GM23338 (cell line): ENCODE measurements at regions not wholly inside any gene's neighbourhood (a gene's known extent, or its start where the extent isn't known, plus 50 kb on each side); places are given as distances from the start of the nearest gene placed in this dataset.

ENCODE experiments used
- ATAC-seq: fragments of 200-7000 bp; cut with Tn5 transposase; 3 replicates; pipeline ENCODE4 v1.9.1; 2020
- DNase-seq: peaks from one replicate; pipeline ENCODE4 v3.0.0-alpha.2; 2015; ENCODE audit warnings: low spot score
- H2AFZ ChIP-seq: fragments of 200-600 bp; sonication (generic); 2 replicates; pipeline ENCODE4 v1.8.0; 2016; ENCODE audit warnings: antibody characterized with exemption, mild to moderate bottlenecking, moderate library complexity
- H3F3A ChIP-seq: fragments of 200-600 bp; sonication (generic); replicated peaks from 2 replicates; pipeline ENCODE4 v1.8.0; 2017; ENCODE audit warnings: antibody characterized with exemption, mixed run types, low read depth
- H3K27ac ChIP-seq: fragments of 200-600 bp; sonication (generic); 2 replicates; pipeline ENCODE4 v1.6.1; 2016; ENCODE audit warnings: low read depth
- H3K27me3 ChIP-seq: fragments of 200-600 bp; sonication (generic); 2 replicates; pipeline ENCODE4 v1.8.0; 2016; ENCODE audit warnings: mild to moderate bottlenecking, mixed run types, moderate library complexity; ENCODE audit not compliant: insufficient read depth
- H3K36me3 ChIP-seq: fragments of 200-600 bp; sonication (generic); 2 replicates; pipeline ENCODE4 v1.8.0; 2016; ENCODE audit warnings: mild to moderate bottlenecking; ENCODE audit not compliant: insufficient read depth
- H3K4me1 ChIP-seq: fragments of 200-600 bp; sonication (generic); 2 replicates; pipeline ENCODE4 v1.8.0; 2016; ENCODE audit warnings: mild to moderate bottlenecking, moderate library complexity; ENCODE audit not compliant: insufficient read depth
- H3K4me2 ChIP-seq: fragments of 200-600 bp; sonication (generic); 2 replicates; pipeline ENCODE4 v1.7.1; 2017; ENCODE audit warnings: mixed run types
- H3K4me3 ChIP-seq: fragments of 200-600 bp; sonication (generic); 2 replicates; pipeline ENCODE4 v1.6.1; 2016; ENCODE audit warnings: mixed run types
- H3K79me2 ChIP-seq: fragments of 200-600 bp; sonication (generic); replicated peaks from 2 replicates; pipeline ENCODE4 v1.8.0; 2017; ENCODE audit warnings: mild to moderate bottlenecking; ENCODE audit not compliant: insufficient read depth
- H3K9me2 ChIP-seq: fragments of 200-600 bp; sonication (generic); 2 replicates; pipeline ENCODE4 v1.8.0; 2017; ENCODE audit not compliant: insufficient read depth
- H4K20me1 ChIP-seq: fragments of 200-600 bp; sonication (generic); replicated peaks from 2 replicates; pipeline ENCODE4 v1.8.0; 2017; ENCODE audit warnings: mild to moderate bottlenecking; ENCODE audit not compliant: insufficient read depth
- H3K27ac Mint-ChIP-seq: 2 replicates; pipeline ENCODE4 v1.8.0; 2020; ENCODE audit warnings: inconsistent platforms, mild to moderate bottlenecking, moderate library complexity, mixed read lengths
- H3K27me3 Mint-ChIP-seq: 3 replicates; pipeline ENCODE4 v1.8.0; 2022; ENCODE audit warnings: low read depth, mild to moderate bottlenecking, moderate library complexity, mixed read lengths, inconsistent platforms; ENCODE audit not compliant: insufficient read depth, poor library complexity
- H3K36me3 Mint-ChIP-seq: 3 replicates; pipeline ENCODE4 v1.8.0; 2021; ENCODE audit warnings: low read depth, mild to moderate bottlenecking, inconsistent platforms, moderate library complexity, mixed read lengths
- H3K4me1 Mint-ChIP-seq: 3 replicates; pipeline ENCODE4 v1.8.0; 2020; ENCODE audit warnings: mild to moderate bottlenecking, inconsistent platforms, mixed read lengths
- H3K4me3 Mint-ChIP-seq: 3 replicates; pipeline ENCODE4 v1.8.0; 2021; ENCODE audit warnings: moderate library complexity, mild to moderate bottlenecking, inconsistent platforms, mixed read lengths
- H3K9me3 Mint-ChIP-seq: 3 replicates; pipeline ENCODE4 v1.8.0; 2020; ENCODE audit warnings: moderate library complexity, mild to moderate bottlenecking, inconsistent platforms, mixed read lengths
- CREB1 ChIP-seq: fragments of 250-450 bp; sonication (Bioruptor Pico); IDR thresholded peaks from 2 replicates; pipeline ENCODE4 v1.5.0; 2020; ENCODE audit warnings: low read depth, mild to moderate bottlenecking, moderate library complexity
- CTCF ChIP-seq, 2 experiments: fragments of 200-600 bp in 1 of 2; sonication (generic) in 1 of 2; conservative IDR thresholded peaks; 2 replicates each; pipeline versions ENCODE4 v1.5.1 to v1.6.1; 2016 to 2017; ENCODE audit warnings: antibody characterized with exemption in 2 of 2, low read depth in 2 of 2, mild to moderate bottlenecking in 2 of 2, moderate library complexity in 1 of 2
- ETS1 ChIP-seq: IDR thresholded peaks from 2 replicates; pipeline ENCODE4 v1.6.1; 2016; ENCODE audit warnings: antibody characterized with exemption
- EZH2 ChIP-seq: fragments of 200-600 bp; sonication (generic); IDR thresholded peaks from one replicate; pipeline ENCODE4 v1.8.0; 2017; ENCODE audit warnings: antibody characterized with exemption, mild to moderate bottlenecking, low read depth; ENCODE audit not compliant: unreplicated experiment
- EZH2phosphoT487 ChIP-seq: fragments of 200-600 bp; sonication (generic); IDR thresholded peaks from one replicate; pipeline ENCODE4 v1.8.1; 2018; ENCODE audit warnings: antibody characterized with exemption; ENCODE audit not compliant: unreplicated experiment
- JUNB ChIP-seq: IDR thresholded peaks from one replicate; pipeline ENCODE4 v1.6.1; 2016; ENCODE audit warnings: antibody characterized with exemption; ENCODE audit not compliant: unreplicated experiment
- NANOG ChIP-seq: IDR thresholded peaks from 2 replicates; pipeline ENCODE4 v1.6.1; 2016; ENCODE audit warnings: antibody characterized with exemption, borderline replicate concordance
- POLR2AphosphoS5 ChIP-seq: IDR thresholded peaks from 2 replicates; pipeline ENCODE4 v1.6.1; 2016; ENCODE audit warnings: antibody characterized with exemption, low read depth
- REST ChIP-seq: IDR thresholded peaks from one replicate; pipeline ENCODE4 v1.6.1; 2018; ENCODE audit warnings: antibody characterized with exemption; ENCODE audit not compliant: unreplicated experiment
- STAT1 ChIP-seq: IDR thresholded peaks from one replicate; pipeline ENCODE4 v1.6.1; 2016; ENCODE audit warnings: antibody characterized with exemption; ENCODE audit not compliant: unreplicated experiment
- ZNF114 ChIP-seq: fragments of 250-450 bp; sonication (Bioruptor Pico); IDR thresholded peaks from 2 replicates; pipeline ENCODE4 v1.5.0; 2020; ENCODE audit warnings: mild to moderate bottlenecking, moderate library complexity
- ZNF331 ChIP-seq: fragments of 250-450 bp; sonication (Bioruptor Pico); IDR thresholded peaks from 2 replicates; pipeline ENCODE4 v1.5.0; 2020; ENCODE audit warnings: low read depth, mild to moderate bottlenecking, moderate library complexity
- ZNF462 ChIP-seq: fragments of 250-450 bp; sonication (Bioruptor Pico); IDR thresholded peaks from 2 replicates; pipeline ENCODE4 v1.5.0; 2020; ENCODE audit warnings: mild to moderate bottlenecking, moderate library complexity

- peaks cover 7% of the 10 kb centered on the region; the same call in 2 of the 3 replicates for H3K4me1 Mint-ChIP-seq
- Histone ChIP-seq H3K4me3 (no peak overlapping the region), H3K4me1 (peaks cover 7% of the 10 kb centered on the region; the same call in 1 of the 2 replicates), H3F3A (no peaks in the 10 kb centered on the region), H3K36me3 (no peaks in the 10 kb centered on the region), H3K27me3 (no peaks in the 10 kb centered on the region), H2AFZ (no peak overlapping the region), H3K79me2 (no peaks in the 10 kb centered on the region), H3K4me2 (no peak overlapping the region), H3K9me2 (0 out of 2 replicates have a peak, but pooled peaks cover 8% of the 10 kb centered on the region), H3K27ac (no peak overlapping the region), H4K20me1 (no peaks in the 10 kb centered on the region)
- H3K4me3 Mint-ChIP-seq = no peak overlapping the region
- H3K36me3 Mint-ChIP-seq = no peaks in the 10 kb centered on the region
- H3K9me3 Mint-ChIP-seq = no peaks in the 10 kb centered on the region
- no peak overlapping the region for H3K27ac Mint-ChIP-seq
- H3K27me3 Mint-ChIP-seq = no peaks in the 10 kb centered on the region
- no peak for ATAC-seq
- no peak for DNase-seq
- TF ChIP-seq ETS1 (no peak), STAT1 (no peak), EZH2phosphoT487 (no peak), JUNB (no peak), EZH2 (no peak), NANOG (no peak), REST (no peak), ZNF114 (CRISPR knock-in tag) (no peak), ZNF331 (CRISPR knock-in tag) (no peak), ZNF462 (CRISPR knock-in tag) (no peak), CREB1 (CRISPR knock-in tag) (no peak), POLR2AphosphoS5 (no peak), CTCF (conservative IDR thresholded peaks at IDR 0.05; ENCODE audit: low read depth in 2 of 2) (no peak)
These were observed 328.9 kb upstream of the MEF2C start for GRCh38 chr5:89211836-89212235.
